Fibroblast of lung (primary cell): ENCODE measurements at regions not wholly inside any gene's neighbourhood (a gene's known extent, or its start where the extent isn't known, plus 50 kb on each side); places are given as distances from the start of the nearest gene placed in this dataset.

Experiments
- DNase-seq, 2 donors: peaks; one replicate each; pipeline versions ENCODE4 v3.0.0 to v3.0.0-alpha.2; 2010; ENCODE audit warnings: low read depth in 2 of 2
- H2AFZ ChIP-seq: 2 replicates; pipeline ENCODE4 v1.5.1; 2012; ENCODE audit warnings: low read length, control low read depth, inconsistent platforms
- H3K27ac ChIP-seq: 2 replicates; pipeline ENCODE4 v1.5.1; 2011; ENCODE audit warnings: low read length, control low read depth; ENCODE audit not compliant: insufficient read depth
- H3K27me3 ChIP-seq: 2 replicates; pipeline ENCODE4 v1.5.1; 2011; ENCODE audit warnings: mild to moderate bottlenecking, low read length; ENCODE audit not compliant: control insufficient read depth, insufficient read depth
- H3K36me3 ChIP-seq: 2 replicates; pipeline ENCODE4 v1.5.1; 2011; ENCODE audit warnings: low read length; ENCODE audit not compliant: control insufficient read depth, insufficient read depth
- H3K4me1 ChIP-seq: 2 replicates; pipeline ENCODE4 v1.5.1; 2011; ENCODE audit warnings: low read length; ENCODE audit not compliant: control insufficient read depth, insufficient read depth; ENCODE audit errors: extremely low read depth
- H3K4me2 ChIP-seq: 2 replicates; pipeline ENCODE4 v1.5.1; 2011; ENCODE audit warnings: low read length, control low read depth; ENCODE audit not compliant: insufficient read depth; ENCODE audit errors: extremely low read depth
- H3K4me3 ChIP-seq, 4 experiments: fragments of 200-600 bp in 1 of 4; sonication (generic) in 1 of 4; replicated peaks in 1 of 4; 2 replicates each; pipeline ENCODE4 v1.5.1; 2011 to 2016; ENCODE audit warnings: low read length in 4 of 4, low read depth in 3 of 4, mild to moderate bottlenecking in 3 of 4, control low read depth in 2 of 4, inconsistent platforms in 1 of 4, mixed read lengths in 1 of 4; ENCODE audit not compliant: insufficient read depth in 1 of 4; ENCODE audit errors: control extremely low read depth in 1 of 4
- H3K79me2 ChIP-seq: 2 replicates; pipeline ENCODE4 v1.5.1; 2012; ENCODE audit warnings: mild to moderate bottlenecking, low read length, inconsistent platforms; ENCODE audit not compliant: control insufficient read depth, insufficient read depth
- H3K9ac ChIP-seq: 2 replicates; pipeline ENCODE4 v1.5.1; 2011; ENCODE audit warnings: mild to moderate bottlenecking, low read length, control low read depth; ENCODE audit not compliant: insufficient read depth
- H3K9me3 ChIP-seq: 2 replicates; pipeline ENCODE4 v1.5.1; 2012; ENCODE audit warnings: low read depth, low read length; ENCODE audit not compliant: control insufficient read depth, insufficient read depth
- H4K20me1 ChIP-seq: 2 replicates; pipeline ENCODE4 v1.5.1; 2011; ENCODE audit warnings: low read length; ENCODE audit not compliant: control insufficient read depth, insufficient read depth; ENCODE audit errors: extremely low read depth
- CTCF ChIP-seq, 2 donors: IDR thresholded peaks in 1 of 2; conservative IDR thresholded peaks in 1 of 2; 1 replicate in 1 of 2; 2 replicates in 1 of 2; pipeline ENCODE4 v1.5.1; 2011 to 2012; ENCODE audit warnings: low read length in 2 of 2, control low read depth in 1 of 2, inconsistent platforms in 1 of 2, low read depth in 1 of 2, mild to moderate bottlenecking in 1 of 2
- EZH2 ChIP-seq: IDR thresholded peaks from 2 replicates; pipeline ENCODE4 v1.5.1; 2012; ENCODE audit warnings: low read length, control low read depth, mild to moderate bottlenecking; ENCODE audit errors: missing control alignments

GRCh38 chr11:80542704-80543103 lies 1101.9 kb upstream of the TENM4 start:
- Histone ChIP-seq H2AFZ (no peak overlapping the region), H3K9ac (no peak overlapping the region), H3K9me3 (no peaks in the 10 kb centered on the region), H3K79me2 (no peaks in the 10 kb centered on the region), H3K4me2 (no peak overlapping the region), H3K27me3 (no peaks in the 10 kb centered on the region), H3K36me3 (no peaks in the 10 kb centered on the region), H3K27ac (no peak overlapping the region), H4K20me1 (no peaks in the 10 kb centered on the region), H3K4me3 (no peak overlapping the region), H3K4me1 (no peaks in the 10 kb centered on the region)
- TF ChIP-seq CTCF (conservative IDR thresholded peaks at IDR 0.05 in 1 of 2, IDR thresholded peaks at IDR 0.05 in 1 of 2; ENCODE audit: low read depth in 1 of 2, low read length in 2 of 2) (no peak), EZH2 (no peak)
- no peak for DNase-seq

- no peak overlapping the region for H3K9ac ChIP-seq
- H3K27ac ChIP-seq: no peak overlapping the region
- TF ChIP-seq CTCF (conservative IDR thresholded peaks at IDR 0.05 in 1 of 2, IDR thresholded peaks at IDR 0.05 in 1 of 2; ENCODE audit: low read depth in 1 of 2, low read length in 2 of 2) (no peak), EZH2 (no peak)
- H3K4me1 ChIP-seq: no peaks in the 10 kb centered on the region
- H3K36me3 ChIP-seq: no peaks in the 10 kb centered on the region
- no peak for DNase-seq
- H3K27me3 ChIP-seq: no peaks in the 10 kb centered on the region
- H3K4me2 ChIP-seq: no peak overlapping the region
- no peak overlapping the region for H3K4me3 ChIP-seq
- H3K9me3 ChIP-seq: no peaks in the 10 kb centered on the region
- H3K79me2 ChIP-seq: no peaks in the 10 kb centered on the region
- no peak overlapping the region for H2AFZ ChIP-seq
- H4K20me1 ChIP-seq: no peaks in the 10 kb centered on the region
These were observed 1097.2 kb upstream of the TENM4 start for GRCh38 chr11:80538040-80538439.

GRCh38 chr11:80533463-80533862 lies 1092.6 kb upstream of the TENM4 start:
- Histone ChIP-seq H2AFZ (no peak overlapping the region), H3K27ac (no peak overlapping the region)
- TF ChIP-seq EZH2 (no peak), CTCF (conservative IDR thresholded peaks at IDR 0.05 in 1 of 2, IDR thresholded peaks at IDR 0.05 in 1 of 2; ENCODE audit: low read depth in 1 of 2, low read length in 2 of 2) (no peak)

More at GRCh38 chr11:80533463-80533862, 1092.6 kb upstream of the TENM4 start:
- Histone ChIP-seq H3K9ac (no peak overlapping the region), H3K4me1 (no peaks in the 10 kb centered on the region), H4K20me1 (no peaks in the 10 kb centered on the region), H3K36me3 (no peaks in the 10 kb centered on the region), H3K4me3 (no peak overlapping the region), H3K9me3 (no peaks in the 10 kb centered on the region), H3K79me2 (no peaks in the 10 kb centered on the region), H3K4me2 (no peak overlapping the region), H3K27me3 (no peaks in the 10 kb centered on the region)
- no peak for DNase-seq
